ENCODE measurements at regions not wholly inside any gene's neighbourhood (a gene's known extent, or its start where the extent isn't known, plus 50 kb on each side); places are given as distances from the start of the nearest gene placed in this dataset.
"Not testable (repeated sequence)": the region's sequence is repeated elsewhere in the genome, so short reads cannot be mapped to it uniquely, and the experiment has no call there.

GRCh38 chr5:162964144-162964543, 473.3 kb upstream of the CCNG1 start:
- DNase-seq; H3K4me2 ChIP-seq (ENCODE audit: low read depth, low read length); H4K20me1 ChIP-seq (ENCODE audit: insufficient read depth, low read length); H4K5ac ChIP-seq (ENCODE audit: low read depth, low read length); ATAC-seq (ENCODE audit: low read depth); H3K27me3 ChIP-seq (ENCODE audit: control insufficient read depth, insufficient read depth, low read length); H2BK120ac ChIP-seq (ENCODE audit: low read depth, low read length); H2AK9ac ChIP-seq (replicated peaks; ENCODE audit: low read depth, low read length, poor library complexity); H3K56ac ChIP-seq (ENCODE audit: extremely low read depth, insufficient read depth, low read length); CTCF ChIA-PET; H4K8ac ChIP-seq (ENCODE audit: low read depth in 2 of 2, low read length in 2 of 2); H3K23ac ChIP-seq (ENCODE audit: low read depth, low read length); dilution Hi-C loops (cut with HindIII; ENCODE audit: low sequenced_read_pairs, unreplicated experiment); H3K4me1 ChIP-seq (ENCODE audit: control insufficient read depth, insufficient read depth, low read length); H3K9me3 ChIP-seq (ENCODE audit: control insufficient read depth, insufficient read depth, low read length); BruUV-seq (replicated peaks); H3K36me3 ChIP-seq (ENCODE audit: control insufficient read depth, insufficient read depth, low read length); H3K9me1 ChIP-seq (ENCODE audit: insufficient read depth, low read length); H3K14ac ChIP-seq (replicated peaks; ENCODE audit: low read depth, low read length); H3K18ac ChIP-seq (ENCODE audit: low read depth, low read length); H3K27ac ChIP-seq (ENCODE audit: insufficient read depth, low read length); H2AFZ ChIP-seq (replicated peaks; ENCODE audit: low read length, poor library complexity); intact Hi-C loops (cut with micrococcal nuclease); H2BK20ac ChIP-seq (ENCODE audit: low read depth, low read length); H4K91ac ChIP-seq (ENCODE audit: insufficient read depth, low read depth, low read length); in situ Hi-C loops (cut with MboI; ENCODE audit: low sequenced_read_pairs); H2BK5ac ChIP-seq (ENCODE audit: low read depth, low read length, poor library complexity, severe bottlenecking); H3K79me1 ChIP-seq (ENCODE audit: low read depth in 1 of 2, low read length in 2 of 2); H3K9ac ChIP-seq (ENCODE audit: low read depth, low read length); H2BK15ac ChIP-seq (ENCODE audit: low read depth, low read length); H2AK5ac ChIP-seq (ENCODE audit: low read depth, low read length); POLR2A ChIA-PET (ENCODE audit: unreplicated experiment); H3K4me3 ChIP-seq (ENCODE audit: insufficient read depth, low read depth, low read length); H3K4ac ChIP-seq (ENCODE audit: low read depth, low read length): not testable (repeated sequence)
- WGBS, 2 experiments (ENCODE audit: extremely low coverage in 2 of 2, insufficient read length in 1 of 2): no CpG with 5 or more reads among the region's 4 CpGs

All from IMR-90 (cell line).